HepG2 (cell line): ENCODE measurements at regions not wholly inside any gene's neighbourhood (a gene's known extent, or its start where the extent isn't known, plus 50 kb on each side); places are given as distances from the start of the nearest gene placed in this dataset.
A peak's percentile ranks its signal among the peaks of the same experiment; 100 is the strongest.

Source experiments
- ATAC-seq: fragments of 200-7000 bp; cut with Tn5 transposase; 3 replicates; pipeline ENCODE4 v1.9.1; 2020; ENCODE audit warnings: mild to moderate bottlenecking, moderate library complexity
- BruUV-seq: library from RNA; stranded (reverse); fragments of 400-500 nt; replicated peaks from 2 replicates; lab custom pipeline; 2021; lab: Mats Ljungman, UMichigan
- CTCF ChIA-PET: fragments of 300-600 bp; formaldehyde crosslinking; extraction: SDS; loops from one replicate; lab custom pipeline; 2021; ENCODE audit warnings: low total read pairs, inconsistent platforms, low intra/inter-chr PET ratio; lab: Yijun Ruan, JAX
- POLR2A ChIA-PET: fragments of 350-600 bp; sonication (Branson Sonifier 250); formaldehyde crosslinking; loops from one replicate; lab custom pipeline; 2020; ENCODE audit warnings: antibody characterized with exemption, inconsistent platforms; lab: Yijun Ruan, JAX
- DNase-seq: peaks from one replicate; pipeline ENCODE4 v3.0.0-alpha.2; 2015; ENCODE audit warnings: low spot score
- FAIRE-seq: peaks from 3 replicates; lab custom pipeline; 2011; peaks lifted over from hg19 to GRCh38; lab: Jason Lieb, UNC
- H2AFZ ChIP-seq: one replicate; pipeline ENCODE4 v1.6.1; 2011; ENCODE audit warnings: low read length, inconsistent platforms
- H3K27ac ChIP-seq: fragments of 300-600 bp; 3 replicates; pipeline ENCODE4 v1.8.0; 2011; ENCODE audit warnings: mixed run types, mild to moderate bottlenecking, mixed read lengths, low read length, inconsistent platforms; ENCODE audit not compliant: insufficient read depth; ENCODE audit errors: extremely low read length
- H3K27me3 ChIP-seq, 2 experiments: fragments of 200-600 bp in 1 of 2; 2 replicates in 1 of 2; 3 replicates in 1 of 2; pipeline versions ENCODE4 v1.6.0 to v1.8.0; 2011; ENCODE audit warnings: low read length in 2 of 2, mild to moderate bottlenecking in 2 of 2, moderate library complexity in 2 of 2, inconsistent platforms in 1 of 2; ENCODE audit not compliant: insufficient read depth in 2 of 2, control insufficient read depth in 1 of 2
- H3K36me3 ChIP-seq, 2 experiments: fragments of 200-600 bp in 1 of 2; replicated peaks in 1 of 2; 2 replicates in 1 of 2; 3 replicates in 1 of 2; pipeline versions ENCODE4 v1.5.1 to v1.8.0; 2011; ENCODE audit warnings: low read length in 2 of 2, inconsistent platforms in 1 of 2; ENCODE audit not compliant: insufficient read depth in 2 of 2, control insufficient read depth in 1 of 2
- H3K4me1 ChIP-seq: 2 replicates; pipeline ENCODE4 v1.5.1; 2012; ENCODE audit warnings: low read length, inconsistent platforms; ENCODE audit not compliant: insufficient read depth
- H3K4me2 ChIP-seq: 2 replicates; pipeline ENCODE4 v1.6.0; 2011; ENCODE audit warnings: low read depth, low read length, inconsistent platforms
- H3K4me3 ChIP-seq, 3 experiments: fragments of 200-600 bp in 1 of 3; sonication (generic), shearing (Covaris generic) in 1 of 3; replicated peaks in 1 of 3; 2 replicates each; pipeline ENCODE4 v1.5.1; 2011 to 2016; ENCODE audit warnings: low read length in 3 of 3, inconsistent platforms in 2 of 3, low read depth in 2 of 3, mild to moderate bottlenecking in 2 of 3, control low read depth in 1 of 3, mixed read lengths in 1 of 3; ENCODE audit not compliant: insufficient read depth in 1 of 3
- H3K79me2 ChIP-seq: one replicate; pipeline ENCODE4 v1.6.1; 2011; ENCODE audit warnings: low read length, inconsistent platforms; ENCODE audit not compliant: insufficient read depth
- H3K9ac ChIP-seq: 2 replicates; pipeline ENCODE4 v1.6.0; 2011; ENCODE audit warnings: mild to moderate bottlenecking, low read depth, low read length, inconsistent platforms; ENCODE audit not compliant: insufficient read depth
- H3K9me3 ChIP-seq: 2 replicates; pipeline ENCODE4 v1.5.1; 2012; ENCODE audit warnings: mild to moderate bottlenecking, low read length
- H4K20me1 ChIP-seq: 2 replicates; pipeline ENCODE4 v1.6.0; 2011; ENCODE audit warnings: inconsistent platforms, mild to moderate bottlenecking, low read length, moderate library complexity; ENCODE audit not compliant: insufficient read depth
- ATAD3A ChIP-seq: sonication (generic); formaldehyde crosslinking; IDR thresholded peaks from 2 replicates; pipeline ENCODE4 v1.4.0; 2020; ENCODE audit warnings: missing genetic modification reagents
- E2F1 ChIP-seq: sonication (generic); formaldehyde crosslinking; IDR thresholded peaks from 2 replicates; pipeline ENCODE4 v1.5.0; 2020; ENCODE audit warnings: missing genetic modification reagents
- ELF3 ChIP-seq: IDR thresholded peaks from 2 replicates; pipeline ENCODE4 v1.6.1; 2016; ENCODE audit warnings: missing genetic modification reagents, missing compliant biosample characterization
- FOXK2 ChIP-seq: fragments of 450-650 bp; IDR thresholded peaks from 2 replicates; pipeline ENCODE4 v1.6.1; 2016
- HIC2 ChIP-seq: sonication (generic); formaldehyde crosslinking; IDR thresholded peaks from 2 replicates; pipeline ENCODE4 v1.9.0; 2022; ENCODE audit warnings: low read depth, missing genetic modification reagents
- PHB2 ChIP-seq: fragments of 450-650 bp; IDR thresholded peaks from 2 replicates; pipeline ENCODE4 v1.6.1; 2018; ENCODE audit not compliant: partially characterized antibody
- RAD21 ChIP-seq: fragments of 450-650 bp; formaldehyde crosslinking; IDR thresholded peaks from 2 replicates; pipeline ENCODE4 v1.5.0; 2020; ENCODE audit warnings: mild to moderate bottlenecking
- SMC3 ChIP-seq: IDR thresholded peaks from 2 replicates; pipeline ENCODE4 v1.6.1; 2011; ENCODE audit warnings: low read length, improper control_type of control experiment
- SP1 ChIP-seq, 2 experiments: fragments of 450-650 bp in 1 of 2; sonication (generic) in 1 of 2; formaldehyde crosslinking in 1 of 2; IDR thresholded peaks; 2 replicates each; pipeline versions ENCODE4 v1.4.0 to v1.6.1; 2016 to 2020; ENCODE audit warnings: missing genetic modification reagents in 1 of 2
- STAG1 ChIP-seq: sonication (generic); formaldehyde crosslinking; IDR thresholded peaks from 2 replicates; pipeline ENCODE4 v1.4.0; 2020; ENCODE audit warnings: missing genetic modification reagents
- TFDP2 ChIP-seq: sonication (generic); formaldehyde crosslinking; IDR thresholded peaks from 2 replicates; pipeline ENCODE4 v1.4.0; 2020; ENCODE audit warnings: missing genetic modification reagents
- ZNF121 ChIP-seq: sonication (generic); formaldehyde crosslinking; IDR thresholded peaks from 2 replicates; pipeline ENCODE4 v1.5.0; 2020; ENCODE audit warnings: mild to moderate bottlenecking, missing genetic modification reagents
- ZNF275 ChIP-seq: sonication (generic); formaldehyde crosslinking; IDR thresholded peaks from 2 replicates; pipeline ENCODE4 v1.8.0; 2022; ENCODE audit warnings: missing genetic modification reagents, mild to moderate bottlenecking, inconsistent platforms, borderline replicate concordance
- WGBS: methylation state at CpG from one replicate; pipeline ENCODE4 v1.1.6; 2017; ENCODE audit warnings: low lambda C conversion rate; 5-methylcytosine and 5-hydroxymethylcytosine counted together
- in situ Hi-C: cut with HindIII; loops from 2 replicates; pipeline ENCODE4 v1.10.0; 2017; ENCODE audit warnings: low pct_unique_long_range_greater_than_20kb; ENCODE audit not compliant: extremely low pct_ligation_motif_present
- intact Hi-C: fragments of 100-400 bp; cut with micrococcal nuclease; formaldehyde crosslinking; loops from one replicate; pipeline ENCODE4 v1.10.0; 2022; ENCODE audit not compliant: unreplicated experiment
- TF ChIP-seq, protein P1 (sequence below): sonication (generic); formaldehyde crosslinking; IDR thresholded peaks from 2 replicates; pipeline ENCODE4 v1.5.0; 2020; ENCODE audit warnings: mild to moderate bottlenecking, missing genetic modification reagents, moderate library complexity
- TF ChIP-seq, protein P2 (sequence below): sonication (generic); formaldehyde crosslinking; IDR thresholded peaks from 2 replicates; pipeline ENCODE4 v1.8.1; 2023; ENCODE audit warnings: mild to moderate bottlenecking, missing genetic modification reagents, borderline replicate concordance

DNA sequence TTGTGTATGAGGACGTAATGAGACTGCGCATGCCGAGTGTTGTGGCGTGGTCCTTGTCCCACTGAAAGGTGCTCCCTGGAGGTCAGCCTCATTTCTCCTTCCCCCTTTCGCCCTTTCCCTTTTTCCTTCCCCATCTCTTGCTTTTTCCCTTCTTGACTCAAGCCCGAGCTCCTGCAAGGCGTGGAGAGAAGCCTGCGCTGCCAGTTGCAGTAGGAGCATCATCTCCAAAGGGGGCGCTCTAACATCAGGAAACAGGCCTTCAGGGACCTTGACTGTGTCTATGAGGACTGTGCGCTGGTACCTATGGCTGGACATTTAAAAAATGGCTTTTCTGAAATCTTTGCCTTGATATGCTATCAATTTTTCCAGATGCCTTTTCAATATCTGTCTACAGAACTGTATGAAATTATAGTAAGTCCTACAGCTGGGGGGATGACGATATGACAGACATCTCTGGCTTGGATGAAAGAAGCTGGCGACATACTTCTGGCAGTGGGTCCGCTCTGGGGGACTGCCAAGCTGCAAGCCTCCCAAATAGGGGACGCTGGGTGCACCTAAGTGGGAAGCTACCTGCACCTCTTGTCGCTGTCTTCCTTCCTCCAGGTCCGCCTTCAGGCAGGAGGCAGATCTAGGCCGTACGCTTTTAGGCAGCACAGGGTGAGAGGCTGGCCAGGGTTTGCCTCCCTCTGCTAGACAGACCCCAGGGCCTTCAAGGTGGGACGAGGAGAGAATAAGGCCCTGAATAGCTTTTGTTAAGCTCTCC, 96.5 kb downstream of the NXPE2 start:
- CTCF ChIA-PET: interaction anchor here (0.9 to 1.7 kb wide), 3 partner anchors 178 to 1502 kb away, joined by 3 to 4 read pairs (median 3); no protein-coding TSS in a partner anchor
- Histone ChIP-seq H2AFZ (no peak overlapping the region), H3K4me1 (no peaks in the 10 kb centered on the region), H3K27ac (no peak overlapping the region), H4K20me1 (no peaks in the 10 kb centered on the region), H3K36me3 (no peaks in the 10 kb centered on the region), H3K27me3 (peaks cover 2 to 12% of the 10 kb centered on the region in 2 experiments; a peak in 4 of 5 replicates), H3K9ac (no peak overlapping the region), H3K79me2 (no peaks in the 10 kb centered on the region), H3K9me3 (no peaks in the 10 kb centered on the region), H3K4me2 (no peak overlapping the region), H3K4me3 (no peak overlapping the region)
- DNase-seq: peak; percentile 51
- peak; percentile 60 for FAIRE-seq
- no TSS peak for BruUV-seq
- POLR2A ChIA-PET: no interaction called here
- TF ChIP-seq SP1 (IDR thresholded peaks at IDR 0.05) (no peak), SP1 (CRISPR knock-in tag; IDR thresholded peaks at IDR 0.05) (no peak), HIC2 (no peak), RAD21 (CRISPR knock-in tag) (peak; percentile 80), SMC3 (peak; percentile 46; the same call in 1 of the 2 replicates), ZNF275 (CRISPR knock-in tag) (no peak), ZNF121 (CRISPR knock-in tag) (no peak), TFDP2 (CRISPR knock-in tag) (no peak), ELF3 (CRISPR knock-in tag) (no peak), FOXK2 (no peak), STAG1 (CRISPR knock-in tag) (peak; percentile 87), E2F1 (no peak), PHB2 (no peak), ATAD3A (CRISPR knock-in tag) (no peak)
- TF ChIP-seq, protein P1, sequence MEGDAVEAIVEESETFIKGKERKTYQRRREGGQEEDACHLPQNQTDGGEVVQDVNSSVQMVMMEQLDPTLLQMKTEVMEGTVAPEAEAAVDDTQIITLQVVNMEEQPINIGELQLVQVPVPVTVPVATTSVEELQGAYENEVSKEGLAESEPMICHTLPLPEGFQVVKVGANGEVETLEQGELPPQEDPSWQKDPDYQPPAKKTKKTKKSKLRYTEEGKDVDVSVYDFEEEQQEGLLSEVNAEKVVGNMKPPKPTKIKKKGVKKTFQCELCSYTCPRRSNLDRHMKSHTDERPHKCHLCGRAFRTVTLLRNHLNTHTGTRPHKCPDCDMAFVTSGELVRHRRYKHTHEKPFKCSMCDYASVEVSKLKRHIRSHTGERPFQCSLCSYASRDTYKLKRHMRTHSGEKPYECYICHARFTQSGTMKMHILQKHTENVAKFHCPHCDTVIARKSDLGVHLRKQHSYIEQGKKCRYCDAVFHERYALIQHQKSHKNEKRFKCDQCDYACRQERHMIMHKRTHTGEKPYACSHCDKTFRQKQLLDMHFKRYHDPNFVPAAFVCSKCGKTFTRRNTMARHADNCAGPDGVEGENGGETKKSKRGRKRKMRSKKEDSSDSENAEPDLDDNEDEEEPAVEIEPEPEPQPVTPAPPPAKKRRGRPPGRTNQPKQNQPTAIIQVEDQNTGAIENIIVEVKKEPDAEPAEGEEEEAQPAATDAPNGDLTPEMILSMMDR (CRISPR knock-in tag): peak; percentile 87
- TF ChIP-seq, protein P2, sequence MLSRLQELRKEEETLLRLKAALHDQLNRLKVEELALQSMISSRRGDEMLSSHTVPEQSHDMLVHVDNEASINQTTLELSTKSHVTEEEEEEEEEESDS (CRISPR knock-in tag): no peak
- intact Hi-C loops: loop anchor here (2.0 to 10.0 kb wide), 2 partner anchors 330 to 1502 kb away; no protein-coding TSS in a partner anchor
- WGBS: 24% methylated on average over 16 of the region's 19 CpGs
- peak; percentile 96 for ATAC-seq
- in situ Hi-C loops: loop anchor here (10.0 to 25.0 kb wide), 3 partner anchors 338 to 900 kb away; no protein-coding TSS in a partner anchor
